HG02610 (cell line): ENCODE measurements at regions not wholly inside any gene's neighbourhood (a gene's known extent, or its start where the extent isn't known, plus 50 kb on each side); places are given as distances from the start of the nearest gene placed in this dataset.
"Not testable (repeated sequence)": the region's sequence is repeated elsewhere in the genome, so short reads cannot be mapped to it uniquely, and the experiment has no call there.

ENCODE experiments used
- ATAC-seq: cut with Tn5 transposase; IDR thresholded peaks from one replicate; pipeline ENCODE4 v1.9.1; 2021; ENCODE audit warnings: mild to moderate bottlenecking, moderate library complexity; ENCODE audit not compliant: unreplicated experiment

DNA sequence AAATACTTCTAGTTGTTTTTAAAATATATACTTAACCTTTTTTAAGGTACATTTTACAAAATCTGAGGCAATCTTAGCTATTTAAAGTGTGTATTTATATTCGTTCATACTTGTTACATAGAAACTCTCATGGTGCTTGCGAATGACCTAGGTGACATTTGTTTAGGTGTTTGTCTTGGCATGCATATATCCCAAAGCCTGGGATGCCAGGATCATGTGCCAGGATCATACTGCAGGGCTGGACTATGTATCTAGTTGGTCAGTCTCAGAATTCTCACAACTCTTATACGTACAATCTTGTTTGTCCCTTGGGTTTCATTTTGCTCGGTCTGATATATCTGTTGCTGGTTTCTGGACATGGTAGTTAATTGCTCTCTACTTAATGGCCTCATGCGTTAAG, 109.9 kb upstream of the WIPF3 start:
- ATAC-seq: not testable (repeated sequence)

GRCh38 chr7:29699723-29700122, 106.6 kb upstream of the WIPF3 start:
- not testable (repeated sequence) for ATAC-seq

DNA sequence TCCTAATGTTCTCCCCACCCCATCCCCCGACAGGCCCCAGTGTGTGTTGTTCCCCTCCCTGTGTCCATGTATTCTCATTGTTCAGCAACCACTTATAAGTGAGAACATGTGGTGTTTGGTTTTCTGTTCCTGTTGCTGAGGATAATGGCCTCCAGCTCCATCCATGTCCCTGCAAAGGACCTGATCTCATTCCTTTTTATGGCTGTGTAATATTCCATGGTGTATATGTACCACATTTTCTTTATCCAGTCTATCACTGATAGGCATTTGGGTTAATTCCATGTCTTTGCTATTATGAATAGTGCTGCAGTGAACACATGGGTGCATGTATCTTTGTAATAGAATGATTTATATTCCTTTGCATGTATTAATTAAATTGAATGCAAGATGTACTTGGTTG, 104.8 kb upstream of the WIPF3 start:
- not testable (repeated sequence) for ATAC-seq

- not testable (repeated sequence) for ATAC-seq
These were observed 102.5 kb upstream of the WIPF3 start for GRCh38 chr7:29703830-29704229.

GRCh38 chr7:29709002-29709401, 97.3 kb upstream of the WIPF3 start:
- ATAC-seq: not testable (repeated sequence)

DNA sequence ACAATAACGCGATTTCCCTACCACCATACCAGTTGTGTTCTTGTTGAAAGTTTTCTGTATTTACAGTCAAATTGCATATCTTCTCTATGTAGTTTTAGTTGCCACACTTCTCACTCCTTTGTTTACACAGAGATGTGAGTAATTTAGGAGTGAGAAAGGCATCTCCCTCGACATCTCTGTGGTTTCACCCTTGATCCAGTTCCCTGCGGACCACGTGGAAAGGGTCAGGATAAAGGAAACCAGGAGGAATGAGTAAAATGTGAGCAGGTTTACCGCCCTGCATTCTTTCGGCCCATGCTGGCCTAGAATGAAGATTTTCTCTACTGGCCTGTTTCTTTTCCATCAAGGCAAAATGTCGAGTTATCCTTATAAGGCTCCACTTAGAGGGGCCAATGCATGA, 83.2 kb upstream of the WIPF3 start:
- ATAC-seq: not testable (repeated sequence)

DNA sequence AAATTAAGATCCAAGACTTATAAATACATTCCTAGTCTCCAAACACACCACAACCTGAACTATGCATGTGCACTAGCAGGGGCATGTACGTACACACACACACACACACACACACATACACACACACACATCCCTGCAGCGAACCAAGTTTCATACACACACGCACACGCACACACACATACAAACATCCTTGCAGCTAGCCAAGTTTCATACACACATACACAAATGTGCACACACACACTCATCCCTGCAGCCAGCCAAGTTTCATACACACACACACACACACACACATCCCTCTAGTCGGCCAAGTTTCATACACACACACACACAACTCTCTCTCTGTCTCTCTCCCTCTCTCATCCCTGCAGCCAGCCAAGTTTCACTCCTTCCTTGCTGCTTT, 82.7 kb upstream of the WIPF3 start:
- ATAC-seq: no peak

GRCh38 chr7:29729534-29730165, 76.7 kb upstream of the WIPF3 start:
- not testable (repeated sequence) for ATAC-seq

DNA sequence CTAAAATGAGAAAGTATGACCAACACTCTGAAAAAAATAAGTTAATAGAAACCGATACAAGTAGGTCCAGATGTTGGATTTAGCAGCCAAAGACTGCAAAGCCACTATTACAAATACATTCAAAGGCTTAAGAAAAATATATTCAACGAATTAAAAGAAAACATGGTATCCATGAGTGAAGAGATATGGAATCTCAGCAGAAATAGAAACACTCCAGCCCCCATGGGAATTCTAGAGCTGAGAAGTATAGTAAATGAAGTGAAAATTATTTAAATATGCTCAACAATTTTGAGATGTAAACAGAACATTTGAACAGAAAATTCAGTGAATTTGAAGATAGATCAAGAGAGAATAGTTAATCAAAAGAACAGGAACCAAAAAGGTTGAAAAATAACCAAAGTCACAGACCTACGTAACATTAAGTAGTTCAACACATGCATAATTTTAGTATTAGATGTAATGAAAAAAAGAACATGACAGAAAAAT, 72.0 kb upstream of the WIPF3 start:
- no peak for ATAC-seq

DNA sequence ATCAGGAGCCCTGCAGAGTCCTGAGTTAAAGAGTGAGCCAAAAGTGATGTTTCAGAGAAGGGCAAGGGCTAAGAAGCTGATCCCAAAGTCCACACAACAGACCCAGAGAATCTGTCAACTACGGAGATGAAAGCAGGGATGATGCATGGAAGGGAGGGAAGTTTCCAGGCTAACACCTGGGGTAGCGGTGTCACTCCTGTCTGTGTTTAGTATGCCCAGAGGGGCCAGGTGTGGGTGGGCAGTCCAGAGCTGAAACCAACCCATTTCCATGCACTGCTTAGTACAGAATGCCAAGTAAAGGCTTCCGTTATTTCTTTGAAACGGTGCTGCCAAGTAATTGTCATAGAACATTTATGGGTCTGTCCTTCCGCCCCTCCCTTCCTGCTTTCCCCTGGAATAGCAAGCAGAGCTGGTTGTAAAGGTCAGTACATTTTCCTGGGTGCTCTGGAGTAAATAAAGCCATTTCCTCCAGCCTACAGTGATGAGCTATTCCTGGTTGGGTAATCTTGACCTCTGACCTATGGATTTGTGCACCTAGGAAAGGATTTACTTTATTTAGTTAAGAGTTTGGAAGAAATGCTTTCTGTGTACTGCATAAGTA, 58.6 kb upstream of the WIPF3 start:
- not testable (repeated sequence) for ATAC-seq

- ATAC-seq: no peak
These were observed 57.8 kb upstream of the WIPF3 start for GRCh38 chr7:29748286-29749099.

- no peak for ATAC-seq
These were observed 56.5 kb upstream of the WIPF3 start for GRCh38 chr7:29749701-29750321.

DNA sequence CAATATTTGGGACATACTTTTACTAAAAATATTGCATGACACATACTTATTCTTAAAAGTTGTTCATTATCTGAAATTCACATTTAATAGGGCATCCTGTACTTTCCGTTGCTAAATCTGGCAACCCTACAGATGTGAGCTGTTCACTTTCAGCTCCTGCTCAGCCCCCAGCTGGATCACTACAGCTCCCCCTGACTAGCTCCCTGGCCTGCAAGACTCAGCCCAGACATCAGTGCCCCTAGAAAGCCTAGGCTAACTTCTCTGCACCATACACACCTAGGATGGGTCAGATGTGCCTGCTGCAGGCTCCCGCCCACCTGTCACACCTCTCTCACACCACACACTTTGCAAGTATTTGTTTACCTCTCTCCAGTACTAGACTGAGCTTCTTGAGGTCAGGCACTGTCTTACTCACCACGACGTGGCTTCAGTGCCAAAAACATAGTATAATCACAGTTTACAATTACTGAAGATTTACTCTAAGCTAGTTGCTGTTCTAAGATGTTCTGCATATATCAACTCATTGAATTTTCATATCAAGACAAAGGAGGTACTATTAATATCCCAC, 55.9 kb upstream of the WIPF3 start:
- not testable (repeated sequence) for ATAC-seq

DNA sequence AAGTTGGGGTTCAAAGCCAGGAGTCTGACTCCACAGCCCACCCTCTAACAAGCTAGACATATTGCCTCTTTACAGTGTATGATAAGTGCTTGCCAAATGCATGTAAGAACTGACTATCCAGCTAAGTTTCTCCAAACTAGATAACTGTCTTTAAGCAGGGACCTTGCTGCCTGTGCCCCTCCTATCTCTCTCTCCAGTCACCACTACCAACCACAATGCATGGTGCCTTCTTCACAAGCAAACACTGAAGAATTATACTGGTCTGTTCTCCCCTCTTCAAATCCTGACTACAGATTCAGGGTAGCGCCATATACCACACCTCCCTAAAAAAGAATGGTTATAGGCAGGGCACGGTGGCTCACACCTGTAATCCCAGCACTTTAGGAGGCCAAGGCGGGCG, 55.3 kb upstream of the WIPF3 start:
- ATAC-seq: not testable (repeated sequence)

GRCh38 chr7:29754874-29755490, 51.3 kb upstream of the WIPF3 start:
- no peak for ATAC-seq
